ENCODE measurements at regions not wholly inside any gene's neighbourhood (a gene's known extent, or its start where the extent isn't known, plus 50 kb on each side); places are given as distances from the start of the nearest gene placed in this dataset.
"Not testable (repeated sequence)": the region's sequence is repeated elsewhere in the genome, so short reads cannot be mapped to it uniquely, and the experiment has no call there.

GRCh38 chr11:134501406-134502152 is 89.5 kb upstream of the B3GAT1 start:
- DNase-seq (ENCODE audit: low read depth, low spot score): no peak

- DNase-seq (ENCODE audit: low read depth, low spot score): no peak
Measured at GRCh38 chr11:134500621-134501020, 88.6 kb upstream of the B3GAT1 start.

- no peak for DNase-seq (ENCODE audit: low read depth, low spot score)
Measured at GRCh38 chr11:134499990-134500389, 87.9 kb upstream of the B3GAT1 start.

- no peak for DNase-seq (ENCODE audit: low read depth, low spot score)
Measured at GRCh38 chr11:134498326-134499139, 86.5 kb upstream of the B3GAT1 start.

- no peak for DNase-seq (ENCODE audit: low read depth, low spot score)
Measured at GRCh38 chr11:134497586-134497985, 85.5 kb upstream of the B3GAT1 start.

GRCh38 chr11:134496058-134496457 is 84.0 kb upstream of the B3GAT1 start:
- DNase-seq (ENCODE audit: low read depth, low spot score): not testable (repeated sequence)

- not testable (repeated sequence) for DNase-seq (ENCODE audit: low read depth, low spot score)
Measured at GRCh38 chr11:134494395-134494794, 82.4 kb upstream of the B3GAT1 start.

GRCh38 chr11:134492411-134492810 is 80.4 kb upstream of the B3GAT1 start:
- not testable (repeated sequence) for DNase-seq (ENCODE audit: low read depth, low spot score)

- DNase-seq (ENCODE audit: low read depth, low spot score): no peak
Measured at GRCh38 chr11:134489728-134490127, 77.7 kb upstream of the B3GAT1 start.

- no peak for DNase-seq (ENCODE audit: low read depth, low spot score)
Measured at GRCh38 chr11:134488913-134489312, 76.9 kb upstream of the B3GAT1 start.

GRCh38 chr11:134488512-134488911 is 76.5 kb upstream of the B3GAT1 start:
- DNase-seq (ENCODE audit: low read depth, low spot score): no peak

GRCh38 chr11:134487696-134488095 is 75.7 kb upstream of the B3GAT1 start:
- no peak for DNase-seq (ENCODE audit: low read depth, low spot score)

- DNase-seq (ENCODE audit: low read depth, low spot score): no peak
Measured at GRCh38 chr11:134486704-134487103, 74.7 kb upstream of the B3GAT1 start.

GRCh38 chr11:134486106-134486505 is 74.1 kb upstream of the B3GAT1 start:
- DNase-seq (ENCODE audit: low read depth, low spot score): no peak

- no peak for DNase-seq (ENCODE audit: low read depth, low spot score)
Measured at GRCh38 chr11:134485316-134485715, 73.3 kb upstream of the B3GAT1 start.

GRCh38 chr11:134483857-134484256 is 71.8 kb upstream of the B3GAT1 start:
- DNase-seq (ENCODE audit: low read depth, low spot score): no peak

GRCh38 chr11:134483291-134483690 is 71.2 kb upstream of the B3GAT1 start:
- DNase-seq (ENCODE audit: low read depth, low spot score): no peak

GRCh38 chr11:134482865-134483264 is 70.8 kb upstream of the B3GAT1 start:
- DNase-seq (ENCODE audit: low read depth, low spot score): no peak

GRCh38 chr11:134481933-134482527 is 70.0 kb upstream of the B3GAT1 start:
- DNase-seq (ENCODE audit: low read depth, low spot score): no peak

GRCh38 chr11:134481135-134481534 is 69.1 kb upstream of the B3GAT1 start:
- DNase-seq (ENCODE audit: low read depth, low spot score): no peak

- DNase-seq (ENCODE audit: low read depth, low spot score): no peak
Measured at GRCh38 chr11:134480136-134480712, 68.2 kb upstream of the B3GAT1 start.

Data from brain pericyte (primary cell).